Psoas muscle (tissue), 7 donors: ENCODE measurements at regions not wholly inside any gene's neighbourhood (a gene's known extent, or its start where the extent isn't known, plus 50 kb on each side); places are given as distances from the start of the nearest gene placed in this dataset.

Experiments
- ATAC-seq, 4 donors: fragments of 200-7000 bp; cut with Tn5 transposase; one replicate each; pipeline ENCODE4 v1.9.1; 2020; ENCODE audit warnings: moderate library complexity in 3 of 4, mild to moderate bottlenecking in 2 of 4
- DNase-seq, 2 donors: peaks; one replicate each; pipeline ENCODE4 v3.0.0-alpha.2; 2020
- H3K27ac ChIP-seq: fragments of 200-600 bp; one replicate; pipeline ENCODE4 v1.8.0; 2022
- H3K27me3 ChIP-seq, 3 donors: fragments of 200-600 bp in 1 of 3; one replicate each; pipeline versions ENCODE4 v1.6.1 to v1.8.0; 2013 to 2022; ENCODE audit warnings: low read length in 2 of 3, mild to moderate bottlenecking in 2 of 3, moderate library complexity in 1 of 3; ENCODE audit not compliant: insufficient read depth in 3 of 3
- H3K36me3 ChIP-seq, 2 donors: fragments of 200-600 bp in 1 of 2; one replicate each; pipeline versions ENCODE4 v1.6.1 to v1.8.0; 2013 to 2022; ENCODE audit warnings: low read depth in 1 of 2, mild to moderate bottlenecking in 1 of 2, moderate library complexity in 1 of 2; ENCODE audit not compliant: insufficient read depth in 1 of 2
- H3K4me1 ChIP-seq: fragments of 200-600 bp; one replicate; pipeline ENCODE4 v1.8.0; 2022
- H3K4me3 ChIP-seq: fragments of 200-600 bp; one replicate; pipeline ENCODE4 v1.8.0; 2022; ENCODE audit warnings: mild to moderate bottlenecking
- H3K9me3 ChIP-seq: fragments of 200-600 bp; one replicate; pipeline ENCODE4 v1.8.0; 2022
- WGBS, 3 donors: extraction: QIAGEN DNeasy Blood & Tissue Kit; methylation state at CpG; one replicate each; pipeline versions ENCODE4 v1.1.6 to v1.1.7; 2013; 5-methylcytosine and 5-hydroxymethylcytosine counted together
- intact Hi-C, 2 donors: fragments of 100-400 bp; cut with DNase I; formaldehyde crosslinking; loops; one replicate each; pipeline versions ENCODE4 v1.11.0 to v1.14.2; 2022
- TF ChIP-seq, protein P1 (sequence below): fragments of 200-600 bp; IDR thresholded peaks from one replicate; pipeline ENCODE4 v1.8.0; 2022; ENCODE audit warnings: antibody characterized with exemption
- donor health status: healthy with polysubstance abuse.
- donor health status: DM: no; HTN: no; CAD: no; lungs with moderate emphysema.
- donor health status: Bipolar disorder and iron deficiency.
- donor health status: healthy.
- donor health status: DM: yes; HTN: yes; CAD: no.
- donor health status: DM: no; HTN: no; CAD: no.
- donor health status: DM: yes; HTN: yes; CAD: no.

DNA sequence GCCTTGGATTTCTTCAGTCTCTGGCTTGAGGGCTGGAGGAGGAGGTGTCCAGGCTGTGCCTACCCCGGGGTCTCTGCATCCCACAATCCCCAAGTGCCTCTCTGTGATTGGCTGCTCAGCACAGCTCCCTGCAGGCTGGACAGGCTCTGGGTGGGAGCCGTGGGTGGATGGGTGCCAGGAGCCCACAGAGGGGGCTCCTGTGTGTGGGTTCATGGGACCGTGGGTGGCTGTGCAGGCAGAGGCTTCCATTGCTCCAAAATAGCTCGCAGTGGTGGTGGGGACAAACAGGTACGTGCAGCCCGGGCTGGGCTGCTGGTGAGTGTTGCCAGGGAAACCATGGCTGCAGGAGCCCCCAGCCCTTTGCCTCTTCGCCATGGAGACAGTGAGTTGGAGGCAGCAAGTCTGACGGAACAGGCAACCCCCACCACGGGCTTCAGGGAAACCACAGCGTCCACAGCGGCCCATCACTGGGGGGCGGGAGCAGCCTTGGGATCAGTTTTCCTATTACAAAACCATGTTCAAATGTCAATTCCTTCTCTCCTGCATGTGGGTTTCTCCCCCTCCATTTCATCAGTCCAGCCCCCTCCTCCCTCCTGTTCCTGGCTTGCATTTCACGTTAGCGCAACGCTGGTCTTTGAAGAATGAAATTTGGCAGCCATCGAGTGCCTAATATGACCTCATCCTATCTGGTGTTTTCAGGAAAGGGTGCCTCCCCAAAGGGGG lies 155.2 kb downstream of the TRIM29 start:
- no peak overlapping the region for H3K27ac ChIP-seq
- H3K27me3 ChIP-seq, result peaks cover 0 to 12% (median 2%) of the 10 kb centered on the region in 3 donors
- no peaks in the 10 kb centered on the region for H3K9me3 ChIP-seq
- no peaks in the 10 kb centered on the region for H3K36me3 ChIP-seq
- no peak overlapping the region for H3K4me3 ChIP-seq
- H3K4me1 ChIP-seq, result no peaks in the 10 kb centered on the region
- WGBS, 3 donors, result 53 to 59% (median 55%) methylated on average over 16 of the region's 16 CpGs
- ATAC-seq (peak in 1 of 4 donors; percentile 39), DNase-seq (no peak)
- TF ChIP-seq, protein P1, sequence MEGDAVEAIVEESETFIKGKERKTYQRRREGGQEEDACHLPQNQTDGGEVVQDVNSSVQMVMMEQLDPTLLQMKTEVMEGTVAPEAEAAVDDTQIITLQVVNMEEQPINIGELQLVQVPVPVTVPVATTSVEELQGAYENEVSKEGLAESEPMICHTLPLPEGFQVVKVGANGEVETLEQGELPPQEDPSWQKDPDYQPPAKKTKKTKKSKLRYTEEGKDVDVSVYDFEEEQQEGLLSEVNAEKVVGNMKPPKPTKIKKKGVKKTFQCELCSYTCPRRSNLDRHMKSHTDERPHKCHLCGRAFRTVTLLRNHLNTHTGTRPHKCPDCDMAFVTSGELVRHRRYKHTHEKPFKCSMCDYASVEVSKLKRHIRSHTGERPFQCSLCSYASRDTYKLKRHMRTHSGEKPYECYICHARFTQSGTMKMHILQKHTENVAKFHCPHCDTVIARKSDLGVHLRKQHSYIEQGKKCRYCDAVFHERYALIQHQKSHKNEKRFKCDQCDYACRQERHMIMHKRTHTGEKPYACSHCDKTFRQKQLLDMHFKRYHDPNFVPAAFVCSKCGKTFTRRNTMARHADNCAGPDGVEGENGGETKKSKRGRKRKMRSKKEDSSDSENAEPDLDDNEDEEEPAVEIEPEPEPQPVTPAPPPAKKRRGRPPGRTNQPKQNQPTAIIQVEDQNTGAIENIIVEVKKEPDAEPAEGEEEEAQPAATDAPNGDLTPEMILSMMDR, result no peak
- intact Hi-C loops, result no loop called here

DNA sequence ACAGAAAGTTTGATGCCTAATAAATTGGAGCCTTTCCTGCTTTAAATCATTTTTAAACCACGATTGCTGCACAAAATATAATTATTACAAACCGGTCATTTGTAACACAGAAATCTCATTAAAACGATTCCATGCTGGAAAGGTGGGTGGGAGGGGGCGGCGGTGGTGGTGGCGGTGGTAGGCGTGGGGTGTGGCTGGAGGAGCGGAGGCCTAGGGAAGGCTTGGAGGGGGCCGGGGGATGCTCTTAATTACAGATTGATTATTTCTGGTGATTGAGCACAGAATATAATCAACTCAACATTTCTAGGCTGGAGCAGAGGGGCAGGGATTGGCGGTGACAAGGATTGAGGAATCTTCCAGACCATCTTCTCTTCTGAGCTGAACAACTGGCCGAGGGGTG lies 157.5 kb downstream of the TRIM29 start:
- Histone ChIP-seq H3K4me3 (no peak overlapping the region), H3K27ac (no peak overlapping the region), H3K4me1 (no peaks in the 10 kb centered on the region), H3K27me3 (peaks cover 0 to 12% (median 2%) of the 10 kb centered on the region in 3 donors), H3K36me3 (no peaks in the 10 kb centered on the region), H3K9me3 (no peaks in the 10 kb centered on the region)
- 77 to 79% (median 77%) methylated on average over 11 of the region's 11 CpGs for WGBS, 3 donors
- intact Hi-C loops, result no loop called here
- no peak for ATAC-seq
- no peak for DNase-seq
- TF ChIP-seq, protein P1, result no peak

DNA sequence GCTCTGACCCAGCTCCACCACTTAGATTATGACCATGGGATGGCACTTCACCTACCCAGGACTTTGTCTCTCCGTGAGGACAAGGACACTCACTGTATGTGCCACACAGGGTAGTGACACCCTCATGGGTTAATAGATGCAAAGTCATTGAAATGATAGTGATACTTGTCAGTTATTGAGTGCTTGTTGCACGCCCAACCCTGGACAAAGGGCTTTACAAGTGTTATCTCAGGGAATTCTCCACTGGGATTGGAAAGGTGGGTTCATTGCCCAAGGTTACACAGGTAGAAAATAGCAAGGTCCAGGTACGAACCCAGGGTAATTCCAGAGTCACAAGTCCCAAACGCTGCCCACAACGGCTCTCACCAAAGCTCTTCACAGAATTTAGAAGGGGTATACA lies 158.2 kb downstream of the TRIM29 start:
- Histone ChIP-seq H3K4me3 (no peak overlapping the region), H3K4me1 (no peaks in the 10 kb centered on the region), H3K36me3 (no peaks in the 10 kb centered on the region), H3K9me3 (no peaks in the 10 kb centered on the region), H3K27ac (no peak overlapping the region), H3K27me3 (peaks cover 0 to 12% (median 2%) of the 10 kb centered on the region in 3 donors)
- ATAC-seq, result no peak
- TF ChIP-seq, protein P1, result no peak
- DNase-seq, result no peak
- 73 to 88% (median 79%) methylated on average over 5 of the region's 5 CpGs for WGBS, 3 donors
- intact Hi-C loops, result no loop called here

DNA sequence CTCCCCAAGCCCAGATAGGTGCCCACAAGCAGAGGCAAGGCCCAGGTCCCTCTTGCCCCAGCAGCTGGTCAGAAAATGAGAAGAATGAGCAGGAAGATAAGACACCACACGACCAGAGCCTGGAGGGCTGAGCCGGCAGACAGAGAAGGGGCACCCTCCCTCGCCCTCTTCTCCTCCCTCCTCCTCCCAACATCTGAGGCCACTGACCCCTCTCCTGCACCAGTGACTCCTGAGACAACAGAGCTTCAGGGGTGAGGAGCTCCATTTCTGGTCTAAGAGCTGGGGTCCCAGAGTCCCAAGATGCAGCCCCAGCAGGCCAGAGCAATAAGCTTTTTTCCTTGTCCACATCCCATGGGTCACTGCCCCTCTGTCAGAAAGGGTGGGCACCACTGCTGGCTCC lies 159.2 kb downstream of the TRIM29 start:
- DNase-seq, result no peak
- no peaks in the 10 kb centered on the region for H3K9me3 ChIP-seq
- H3K36me3 ChIP-seq, result no peaks in the 10 kb centered on the region
- peaks cover 0 to 11% (median 2%) of the 10 kb centered on the region in 3 donors for H3K27me3 ChIP-seq
- 81 to 92% (median 83%) methylated on average over 3 of the region's 3 CpGs for WGBS, 3 donors
- no peak overlapping the region for H3K4me3 ChIP-seq
- TF ChIP-seq, protein P1, result no peak
- H3K27ac ChIP-seq, result no peak overlapping the region
- no peak for ATAC-seq
- intact Hi-C loops, result no loop called here
- H3K4me1 ChIP-seq, result no peaks in the 10 kb centered on the region

DNA sequence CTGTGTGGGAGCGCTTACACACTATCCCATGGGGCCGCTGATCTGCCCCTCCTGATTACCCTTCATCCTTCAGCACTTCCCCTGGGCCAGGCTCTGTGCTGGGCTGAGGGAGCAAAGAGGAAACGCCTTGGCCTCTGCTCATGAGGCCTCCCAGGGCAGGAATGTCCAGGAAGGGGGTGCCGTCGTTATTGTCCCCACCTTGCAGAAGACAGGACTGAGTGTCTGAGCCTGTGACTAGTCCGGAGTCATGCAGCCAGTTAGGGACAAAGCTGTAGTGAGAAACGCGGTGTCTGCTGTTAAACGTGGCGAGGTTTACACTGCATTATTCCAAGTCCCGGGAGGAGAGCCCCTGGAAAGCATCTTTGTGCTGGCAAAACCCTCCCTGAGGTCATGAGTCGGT lies 160.0 kb downstream of the TRIM29 start:
- Histone ChIP-seq H3K27ac (no peak overlapping the region), H3K4me1 (no peaks in the 10 kb centered on the region), H3K27me3 (peaks cover 0 to 6% (median 2%) of the 10 kb centered on the region in 3 donors), H3K36me3 (no peaks in the 10 kb centered on the region), H3K4me3 (no peak overlapping the region), H3K9me3 (no peaks in the 10 kb centered on the region)
- TF ChIP-seq, protein P1, result no peak
- intact Hi-C loops, result no loop called here
- DNase-seq (no peak), ATAC-seq (no peak)
- 73 to 81% (median 77%) methylated on average over 12 of the region's 12 CpGs for WGBS, 3 donors
